ENCODE measurements at regions not wholly inside any gene's neighbourhood (a gene's known extent, or its start where the extent isn't known, plus 50 kb on each side); places are given as distances from the start of the nearest gene placed in this dataset.
A peak's percentile ranks its signal among the peaks of the same experiment; 100 is the strongest.

DNA sequence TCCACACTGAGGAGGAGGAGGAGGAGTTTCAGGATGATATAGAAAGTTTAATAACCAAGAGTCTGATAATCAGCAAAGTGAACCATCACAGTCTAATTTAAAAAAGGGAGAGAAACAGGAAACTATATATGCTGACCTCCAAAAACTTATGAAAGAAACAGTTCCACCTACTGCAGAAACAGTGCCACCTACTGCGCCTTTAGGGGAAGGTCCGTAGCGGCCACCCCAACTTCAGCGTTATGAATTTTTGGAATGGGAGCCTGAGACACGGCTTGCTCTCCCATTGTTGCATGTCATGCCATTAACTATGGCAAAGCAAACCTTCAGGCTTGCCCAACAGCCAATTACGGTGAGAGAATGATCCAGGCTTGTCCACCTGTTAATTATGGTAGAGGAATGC, 1719.2 kb upstream of the LRRTM1 start:
- TF ChIP-seq EZH2 (IDR thresholded peaks at IDR 0.05; ENCODE audit: low read length) (no peak), CTCF (optimal IDR thresholded peaks at IDR 0.05 in 1 of 3, IDR thresholded peaks at IDR 0.05 in 1 of 3, conservative IDR thresholded peaks at IDR 0.05 in 1 of 3; ENCODE audit: extremely low read depth in 1 of 3, insufficient read depth in 2 of 3, low read length in 3 of 3) (peak in 1 of 3 experiments; percentile 2)
